ENCODE measurements at regions not wholly inside any gene's neighbourhood (a gene's known extent, or its start where the extent isn't known, plus 50 kb on each side); places are given as distances from the start of the nearest gene placed in this dataset.

DNA sequence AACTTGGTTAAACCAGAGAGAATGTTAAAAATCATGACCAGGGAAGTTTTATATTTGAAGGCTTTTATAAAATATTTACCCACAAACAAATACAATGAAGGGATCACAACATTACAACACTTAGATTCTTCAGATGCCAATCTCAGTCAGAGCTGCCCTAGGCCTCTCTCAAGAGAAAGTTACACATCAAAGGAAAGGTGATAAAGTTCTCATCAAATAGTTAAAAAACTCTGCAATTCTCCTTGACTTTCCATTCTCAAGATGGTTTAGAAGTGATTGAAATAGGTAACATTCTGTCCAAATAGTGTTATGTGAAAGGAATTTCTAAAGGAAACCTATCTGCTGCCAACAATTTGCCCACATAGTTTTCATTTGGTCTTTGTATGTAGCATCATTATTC is 1115.2 kb upstream of the MIR17HG start:
- H3K36me3 ChIP-seq: no peaks in the 10 kb centered on the region
- no peaks in the 10 kb centered on the region for H3K27me3 ChIP-seq
- TF ChIP-seq, protein P1, sequence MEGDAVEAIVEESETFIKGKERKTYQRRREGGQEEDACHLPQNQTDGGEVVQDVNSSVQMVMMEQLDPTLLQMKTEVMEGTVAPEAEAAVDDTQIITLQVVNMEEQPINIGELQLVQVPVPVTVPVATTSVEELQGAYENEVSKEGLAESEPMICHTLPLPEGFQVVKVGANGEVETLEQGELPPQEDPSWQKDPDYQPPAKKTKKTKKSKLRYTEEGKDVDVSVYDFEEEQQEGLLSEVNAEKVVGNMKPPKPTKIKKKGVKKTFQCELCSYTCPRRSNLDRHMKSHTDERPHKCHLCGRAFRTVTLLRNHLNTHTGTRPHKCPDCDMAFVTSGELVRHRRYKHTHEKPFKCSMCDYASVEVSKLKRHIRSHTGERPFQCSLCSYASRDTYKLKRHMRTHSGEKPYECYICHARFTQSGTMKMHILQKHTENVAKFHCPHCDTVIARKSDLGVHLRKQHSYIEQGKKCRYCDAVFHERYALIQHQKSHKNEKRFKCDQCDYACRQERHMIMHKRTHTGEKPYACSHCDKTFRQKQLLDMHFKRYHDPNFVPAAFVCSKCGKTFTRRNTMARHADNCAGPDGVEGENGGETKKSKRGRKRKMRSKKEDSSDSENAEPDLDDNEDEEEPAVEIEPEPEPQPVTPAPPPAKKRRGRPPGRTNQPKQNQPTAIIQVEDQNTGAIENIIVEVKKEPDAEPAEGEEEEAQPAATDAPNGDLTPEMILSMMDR (IDR thresholded peaks at IDR 0.05): no peak
- no peak for DNase-seq (ENCODE audit: low spot score)
- H3K27ac ChIP-seq: no peak overlapping the region
- H3K4me1 ChIP-seq: no peaks in the 10 kb centered on the region
- H3K9me3 ChIP-seq: no peaks in the 10 kb centered on the region
- no peak overlapping the region for H3K4me3 ChIP-seq

DNA sequence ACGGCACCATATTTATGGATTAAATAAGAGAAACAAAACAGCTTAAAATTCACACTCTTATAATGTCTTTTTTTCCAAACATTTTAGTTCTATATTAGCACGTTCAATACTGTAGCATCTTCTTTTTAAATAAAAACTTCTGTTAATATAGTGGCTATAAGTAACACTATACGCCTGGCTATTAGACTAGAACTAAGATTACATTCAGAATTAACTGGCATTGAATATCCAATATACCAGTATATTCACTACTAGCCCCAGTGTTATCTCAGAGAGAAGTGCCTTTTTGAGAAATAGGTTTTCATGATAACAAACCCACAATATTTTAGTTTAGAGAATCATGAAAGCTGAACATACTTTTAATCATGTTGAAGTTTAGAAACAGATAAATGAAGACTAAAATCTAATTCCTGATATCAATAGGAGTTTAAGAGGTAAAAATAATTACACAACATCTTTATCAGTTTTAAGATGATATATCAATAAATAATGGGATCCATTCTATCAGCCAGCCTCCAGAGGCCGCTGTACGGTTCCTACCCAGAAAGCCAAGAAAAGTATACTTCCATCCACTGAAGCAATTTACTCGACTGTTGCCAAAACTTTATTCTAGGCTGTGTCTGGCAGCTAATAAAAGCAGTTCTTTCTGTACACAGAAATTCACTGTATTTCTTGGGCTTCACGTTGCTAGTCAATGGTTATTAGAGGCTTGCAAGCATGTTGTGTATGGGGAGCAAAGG is 1113.4 kb upstream of the MIR17HG start:
- DNase-seq (ENCODE audit: low spot score): no peak
- no peaks in the 10 kb centered on the region for H3K36me3 ChIP-seq
- H3K4me1 ChIP-seq: no peaks in the 10 kb centered on the region
- H3K4me3 ChIP-seq: no peak overlapping the region
- no peak overlapping the region for H3K27ac ChIP-seq
- H3K9me3 ChIP-seq: no peaks in the 10 kb centered on the region
- H3K27me3 ChIP-seq: no peaks in the 10 kb centered on the region
- TF ChIP-seq, protein P1 (IDR thresholded peaks at IDR 0.05): no peak

DNA sequence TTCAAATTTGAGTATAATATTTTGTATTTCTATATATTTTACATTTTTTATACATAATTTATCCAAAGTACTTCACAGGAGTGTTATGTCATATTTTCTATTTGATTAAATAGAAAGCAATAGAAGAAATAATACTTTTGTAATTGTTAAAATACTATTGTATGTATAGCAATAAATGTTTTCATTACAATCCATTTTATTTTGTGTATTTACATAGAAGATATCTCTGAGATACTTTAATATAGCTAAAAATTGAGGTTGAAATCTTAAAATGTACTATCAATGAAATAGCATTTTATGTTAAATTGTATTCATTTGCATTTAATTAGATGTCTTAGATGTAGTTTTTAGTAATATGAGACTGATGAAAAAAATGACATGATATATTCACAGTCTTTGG is 1109.6 kb upstream of the MIR17HG start:
- no peak overlapping the region for H3K27ac ChIP-seq
- TF ChIP-seq, protein P1 (IDR thresholded peaks at IDR 0.05): no peak
- no peaks in the 10 kb centered on the region for H3K9me3 ChIP-seq
- no peak for DNase-seq (ENCODE audit: low spot score)
- H3K36me3 ChIP-seq: no peaks in the 10 kb centered on the region
- H3K4me3 ChIP-seq: no peak overlapping the region
- no peaks in the 10 kb centered on the region for H3K27me3 ChIP-seq
- H3K4me1 ChIP-seq: no peaks in the 10 kb centered on the region

DNA sequence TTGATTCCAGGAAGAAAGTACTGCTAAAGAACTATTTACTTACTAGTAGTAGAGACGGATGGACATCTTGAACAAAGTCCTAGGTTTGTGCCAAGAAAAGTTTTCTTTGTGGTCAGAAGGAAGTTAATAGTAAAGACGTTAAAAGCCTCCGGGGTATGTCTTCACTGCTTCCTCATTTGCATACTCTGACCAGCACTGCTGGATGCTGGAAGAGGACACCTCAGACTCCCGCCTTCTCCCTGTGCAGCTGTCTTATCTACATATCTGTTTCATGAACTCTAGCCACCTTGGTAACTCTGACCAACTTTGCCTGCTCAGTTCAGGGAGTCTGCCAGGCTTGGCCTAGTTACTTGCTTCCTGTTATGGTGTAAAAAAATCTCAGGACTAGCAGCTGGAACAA is 1109.1 kb upstream of the MIR17HG start:
- Histone ChIP-seq H3K27me3 (no peaks in the 10 kb centered on the region), H3K36me3 (no peaks in the 10 kb centered on the region), H3K27ac (no peak overlapping the region), H3K9me3 (no peaks in the 10 kb centered on the region), H3K4me3 (no peak overlapping the region), H3K4me1 (no peaks in the 10 kb centered on the region)
- no peak for DNase-seq (ENCODE audit: low spot score)
- TF ChIP-seq, protein P1 (IDR thresholded peaks at IDR 0.05): no peak

DNA sequence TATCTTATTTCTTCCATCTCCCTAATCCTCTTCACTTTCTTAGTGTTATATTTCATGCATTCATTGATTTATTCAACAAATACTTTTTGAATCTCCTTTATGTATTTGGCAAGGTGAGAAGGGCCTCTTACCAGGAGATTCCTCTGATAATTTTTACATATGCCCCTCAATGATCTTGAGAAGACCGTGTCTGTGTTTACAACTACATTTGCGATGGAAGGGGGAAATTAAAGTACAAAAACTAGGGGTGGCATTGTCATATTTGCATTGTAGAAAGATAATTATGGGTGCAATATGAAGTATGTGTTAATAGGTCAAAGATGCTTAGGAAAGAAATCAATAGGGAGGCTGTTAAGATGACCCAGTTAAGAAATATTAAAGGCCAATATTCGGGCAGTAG is 1108.4 kb upstream of the MIR17HG start:
- Histone ChIP-seq H3K36me3 (no peaks in the 10 kb centered on the region), H3K27me3 (no peaks in the 10 kb centered on the region), H3K4me3 (no peak overlapping the region), H3K9me3 (no peaks in the 10 kb centered on the region), H3K4me1 (no peaks in the 10 kb centered on the region), H3K27ac (no peak overlapping the region)
- TF ChIP-seq, protein P1 (IDR thresholded peaks at IDR 0.05): no peak
- DNase-seq (ENCODE audit: low spot score): no peak

DNA sequence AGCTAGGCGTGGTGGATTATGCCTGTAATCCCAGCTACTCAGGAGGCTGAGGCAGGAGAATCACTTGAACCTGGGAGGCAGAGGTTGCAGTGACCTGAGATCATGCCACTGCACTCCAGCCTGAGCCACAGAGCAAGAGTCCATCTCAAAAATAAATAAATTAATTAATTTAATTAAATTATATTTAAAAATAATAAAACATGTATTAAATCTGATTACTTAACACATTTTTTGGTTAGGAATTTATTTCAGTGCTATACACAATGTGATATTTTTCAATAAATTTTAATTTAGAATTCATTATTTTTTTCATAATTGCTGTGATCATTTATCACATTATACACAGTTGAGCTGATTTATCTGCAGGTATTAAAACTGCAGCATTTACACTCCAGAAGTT is 1101.5 kb upstream of the MIR17HG start:
- H3K4me3 ChIP-seq: no peak overlapping the region
- no peaks in the 10 kb centered on the region for H3K9me3 ChIP-seq
- DNase-seq (ENCODE audit: low spot score): no peak
- no peak overlapping the region for H3K27ac ChIP-seq
- no peaks in the 10 kb centered on the region for H3K4me1 ChIP-seq
- TF ChIP-seq, protein P1 (IDR thresholded peaks at IDR 0.05): no peak
- H3K27me3 ChIP-seq: no peaks in the 10 kb centered on the region
- no peaks in the 10 kb centered on the region for H3K36me3 ChIP-seq

Measured in right atrium auricular region (tissue), 2 donors.